K562 (cell line): ENCODE measurements at regions not wholly inside any gene's neighbourhood (a gene's known extent, or its start where the extent isn't known, plus 50 kb on each side); places are given as distances from the start of the nearest gene placed in this dataset.

ENCODE experiments used
- CEBPB ChIP-seq: fragments of 450-650 bp; IDR thresholded peaks from 2 replicates; pipeline ENCODE4 v1.6.1; 2016; ENCODE audit warnings: missing genetic modification characterization, missing compliant biosample characterization
- CTCF ChIP-seq, 3 experiments: IDR thresholded peaks in 2 of 3; conservative IDR thresholded peaks in 1 of 3; 2 replicates each; pipeline ENCODE4 v1.5.1; 2011 to 2012; ENCODE audit warnings: low read length in 3 of 3, mild to moderate bottlenecking in 3 of 3, control low read depth in 2 of 3, improper control_type of control experiment in 1 of 3, inconsistent platforms in 1 of 3, low read depth in 1 of 3, mixed read lengths in 1 of 3, moderate library complexity in 1 of 3; ENCODE audit not compliant: insufficient read depth in 2 of 3
- E2F5 ChIP-seq: sonication (generic); formaldehyde crosslinking; IDR thresholded peaks from 2 replicates; pipeline ENCODE4 v1.8.0; 2022; ENCODE audit warnings: mild to moderate bottlenecking, missing genetic modification reagents
- HCFC1 ChIP-seq: IDR thresholded peaks from 2 replicates; pipeline ENCODE4 v1.6.1; 2012; ENCODE audit warnings: low read depth, low read length, improper control_type of control experiment
- HIVEP1 ChIP-seq: fragments of 250-450 bp; sonication (Bioruptor Pico); IDR thresholded peaks from 2 replicates; pipeline ENCODE4 v1.4.0; 2020; ENCODE audit warnings: mild to moderate bottlenecking
- HOXB6 ChIP-seq: fragments of 250-450 bp; sonication (Bioruptor Pico); IDR thresholded peaks from 2 replicates; pipeline ENCODE4 v1.5.1; 2022; ENCODE audit warnings: mild to moderate bottlenecking, borderline replicate concordance
- POLR2AphosphoS5 ChIP-seq: IDR thresholded peaks from 2 replicates; pipeline ENCODE4 v1.6.1; 2011; ENCODE audit warnings: mild to moderate bottlenecking, low read depth, low read length, moderate library complexity; ENCODE audit not compliant: control insufficient read depth, insufficient read depth
- RBM14 ChIP-seq: fragments of 200-400 bp; formaldehyde crosslinking; IDR thresholded peaks from 2 replicates; pipeline ENCODE4 v1.6.1; 2018; ENCODE audit warnings: low read depth, mild to moderate bottlenecking, low read length, moderate library complexity, borderline replicate concordance; ENCODE audit not compliant: insufficient read depth
- REST ChIP-seq, 2 experiments: fragments of 450-650 bp; formaldehyde crosslinking in 1 of 2; IDR thresholded peaks; 2 replicates each; pipeline versions ENCODE4 v1.4.0 to v1.6.1; 2014 to 2020; ENCODE audit warnings: mild to moderate bottlenecking in 2 of 2, borderline replicate concordance in 1 of 2, low read depth in 1 of 2
- TBL1XR1 ChIP-seq, 2 experiments: IDR thresholded peaks; 2 replicates each; pipeline ENCODE4 v1.6.1; 2012; ENCODE audit warnings: improper control_type of control experiment in 2 of 2, low read length in 2 of 2, mild to moderate bottlenecking in 1 of 2
- ZNF407 ChIP-seq: fragments of 450-650 bp; IDR thresholded peaks from 2 replicates; pipeline ENCODE4 v1.6.1; 2016; ENCODE audit warnings: low read depth
- ZNF655 ChIP-seq: fragments of 250-450 bp; sonication (Bioruptor Pico); IDR thresholded peaks from 2 replicates; pipeline ENCODE4 v1.5.0; 2021

GRCh38 chr6:51098246-51098645 is 279.6 kb downstream of the TFAP2B start:
- no peak for TF ChIP-seq CTCF (IDR thresholded peaks at IDR 0.05 in 2 of 3, conservative IDR thresholded peaks at IDR 0.05 in 1 of 3; ENCODE audit: insufficient read depth in 2 of 3, low read depth in 1 of 3, low read length in 3 of 3)
- no peak for TF ChIP-seq HCFC1
- no peak for TF ChIP-seq ZNF655 (CRISPR knock-in tag)
- no peak for TF ChIP-seq HIVEP1 (CRISPR knock-in tag)
- TF ChIP-seq REST (IDR thresholded peaks at IDR 0.05; ENCODE audit: borderline replicate concordance): no peak
- no peak for TF ChIP-seq REST (CRISPR knock-in tag; IDR thresholded peaks at IDR 0.05; ENCODE audit: low read depth)
- no peak for TF ChIP-seq E2F5 (CRISPR knock-in tag)
- TF ChIP-seq POLR2AphosphoS5: no peak
- no peak for TF ChIP-seq ZNF407
- TF ChIP-seq TBL1XR1 (IDR thresholded peaks at IDR 0.05; ENCODE audit: low read length in 2 of 2): no peak
- TF ChIP-seq RBM14: no peak
- TF ChIP-seq HOXB6: no peak
- TF ChIP-seq CEBPB: no peak
